HCT116 (cell line): ENCODE measurements at regions not wholly inside any gene's neighbourhood (a gene's known extent, or its start where the extent isn't known, plus 50 kb on each side); places are given as distances from the start of the nearest gene placed in this dataset.

Experiments used
- ATAC-seq: fragments of 200-7000 bp; cut with Tn5 transposase; 2 replicates; pipeline ENCODE4 v1.9.1; 2020; ENCODE audit warnings: mild to moderate bottlenecking, moderate library complexity
- BruUV-seq: library from RNA; stranded (reverse); fragments of 400-500 nt; replicated peaks from 2 replicates; lab custom pipeline; 2021; lab: Mats Ljungman, UMichigan
- CTCF ChIA-PET: fragments of 300-600 bp; sonication (Branson Sonifier 250); formaldehyde crosslinking; loops from one replicate; lab custom pipeline; 2021; ENCODE audit warnings: antibody characterized with exemption; lab: Charles Lee
- POLR2A ChIA-PET: fragments of 300-600, 350-600 bp; sonication (Branson Sonifier 250); formaldehyde crosslinking; loops from one replicate; lab custom pipeline; 2021; ENCODE audit warnings: antibody characterized with exemption; lab: Charles Lee
- RAD21 ChIA-PET, 2 experiments: fragments of 300-600 bp; sonication (Branson Sonifier 250); formaldehyde crosslinking; loops; one replicate each; lab custom pipeline; 2023; ENCODE audit warnings: low total read pairs in 2 of 2; ENCODE audit not compliant: uncharacterized antibody in 2 of 2, unreplicated experiment in 2 of 2, low non-redundant PET in 1 of 2; lab: Charles Lee
- DNase-seq: peaks from one replicate; pipeline ENCODE4 v3.0.0-alpha.2; 2010; ENCODE audit warnings: low read depth, low spot score
- H2AFZ ChIP-seq: fragments of 200-600 bp; shearing (Covaris generic), sonication (generic); 2 replicates; pipeline ENCODE4 v1.6.1; 2017; ENCODE audit warnings: low read depth, mixed run types, mixed read lengths, antibody characterized with exemption, low read length; ENCODE audit not compliant: poor library complexity, severe bottlenecking
- H3K27ac ChIP-seq: 2 replicates; pipeline ENCODE4 v1.5.1; 2012; ENCODE audit warnings: low read depth, low read length
- H3K27me3 ChIP-seq: fragments of 200-600 bp; sonication (generic); 2 replicates; pipeline ENCODE4 v1.6.1; 2016; ENCODE audit warnings: mixed run types, low read length, mixed read lengths; ENCODE audit not compliant: insufficient read depth
- H3K36me3 ChIP-seq, 2 experiments: fragments of 200-500 bp in 1 of 2; fragments of 200-600 bp in 1 of 2; sonication (Bioruptor generic) in 1 of 2; sonication (generic) in 1 of 2; 2 replicates each; pipeline versions ENCODE4 v1.5.1 to v1.6.1; 2014 to 2016; ENCODE audit warnings: low read length in 2 of 2, inconsistent platforms in 1 of 2, mixed read lengths in 1 of 2, mixed run types in 1 of 2; ENCODE audit not compliant: insufficient read depth in 2 of 2, control insufficient read depth in 1 of 2
- H3K4me1 ChIP-seq, 2 experiments: fragments of 200-600 bp in 1 of 2; sonication (generic) in 1 of 2; 2 replicates each; pipeline versions ENCODE4 v1.5.1 to v1.6.1; 2012 to 2017; ENCODE audit warnings: low read length in 2 of 2, inconsistent platforms in 1 of 2, mild to moderate bottlenecking in 1 of 2, mixed read lengths in 1 of 2, mixed run types in 1 of 2, moderate library complexity in 1 of 2; ENCODE audit not compliant: insufficient read depth in 2 of 2, control insufficient read depth in 1 of 2
- H3K4me2 ChIP-seq: fragments of 200-600 bp; sonication (generic); 2 replicates; pipeline ENCODE4 v1.6.1; 2017; ENCODE audit warnings: mixed run types, low read length, mixed read lengths
- H3K4me3 ChIP-seq, 2 experiments: fragments of 200-600 bp in 1 of 2; sonication (generic) in 1 of 2; replicated peaks in 1 of 2; 2 replicates each; pipeline ENCODE4 v1.5.1; 2011 to 2016; ENCODE audit warnings: low read length in 2 of 2, control low read depth in 1 of 2, low read depth in 1 of 2, mild to moderate bottlenecking in 1 of 2, mixed read lengths in 1 of 2, mixed run types in 1 of 2
- H3K79me2 ChIP-seq: fragments of 200-600 bp; sonication (generic); 2 replicates; pipeline ENCODE4 v1.6.1; 2017; ENCODE audit warnings: mild to moderate bottlenecking, mixed run types, low read length, moderate library complexity, mixed read lengths; ENCODE audit not compliant: insufficient read depth
- H3K9ac ChIP-seq: fragments of 200-600 bp; sonication (generic); 2 replicates; pipeline ENCODE4 v1.6.1; 2016; ENCODE audit warnings: low read length, mixed read lengths
- H3K9me2 ChIP-seq: fragments of 200-600 bp; sonication (generic), shearing (Covaris generic); 2 replicates; pipeline ENCODE4 v1.6.1; 2017; ENCODE audit warnings: mixed run types, mild to moderate bottlenecking, moderate library complexity; ENCODE audit not compliant: insufficient read depth
- H3K9me3 ChIP-seq, 2 experiments: fragments of 200-500 bp in 1 of 2; fragments of 200-600 bp in 1 of 2; sonication (Bioruptor generic) in 1 of 2; sonication (generic) in 1 of 2; 2 replicates each; pipeline ENCODE4 v1.6.1; 2014 to 2017; ENCODE audit warnings: low read length in 2 of 2, mixed read lengths in 2 of 2, inconsistent platforms in 1 of 2, low read depth in 1 of 2, mild to moderate bottlenecking in 1 of 2, mixed run types in 1 of 2, moderate library complexity in 1 of 2; ENCODE audit not compliant: control insufficient read depth in 1 of 2, insufficient read depth in 1 of 2
- H4K20me1 ChIP-seq: fragments of 200-600 bp; sonication (generic), shearing (Covaris generic); 2 replicates; pipeline ENCODE4 v1.6.1; 2017; ENCODE audit warnings: mixed run types, mild to moderate bottlenecking, moderate library complexity; ENCODE audit not compliant: insufficient read depth
- CEBPB ChIP-seq: IDR thresholded peaks from 2 replicates; pipeline ENCODE4 v1.6.1; 2012; ENCODE audit warnings: low read depth
- EGR1 ChIP-seq: IDR thresholded peaks from 2 replicates; pipeline ENCODE4 v1.6.1; 2012; ENCODE audit warnings: low read depth
- JUND ChIP-seq: IDR thresholded peaks from 2 replicates; pipeline ENCODE4 v1.6.1; 2012
- POLR2AphosphoS5 ChIP-seq: IDR thresholded peaks from 2 replicates; pipeline ENCODE4 v1.6.1; 2011; ENCODE audit warnings: mild to moderate bottlenecking, low read depth, low read length, moderate library complexity
- SIN3A ChIP-seq: IDR thresholded peaks from 2 replicates; pipeline ENCODE4 v1.6.1; 2012; ENCODE audit warnings: low read depth
- SP1 ChIP-seq: IDR thresholded peaks from 2 replicates; pipeline ENCODE4 v1.6.1; 2012; ENCODE audit warnings: low read depth
- TCF7L2 ChIP-seq: IDR thresholded peaks from 2 replicates; pipeline ENCODE4 v1.7.0; 2011; ENCODE audit warnings: borderline replicate concordance, inconsistent platforms; ENCODE audit not compliant: insufficient read depth, insufficient read length; ENCODE audit errors: extremely low read depth
- ZFX ChIP-seq: fragments of 450-650 bp; IDR thresholded peaks from 2 replicates; pipeline ENCODE4 v1.6.1; 2017
- ZNF274 ChIP-seq: fragments of 200-500 bp; sonication (Bioruptor generic); IDR thresholded peaks from 2 replicates; pipeline ENCODE4 v1.6.1; 2014; ENCODE audit warnings: mild to moderate bottlenecking, low read depth, low read length, inconsistent platforms
- intact Hi-C: fragments of 100-400 bp; cut with micrococcal nuclease; formaldehyde crosslinking; loops from 2 replicates; pipeline ENCODE4 v1.10.0; 2022
- TF ChIP-seq, protein P1 (sequence below): IDR thresholded peaks from 2 replicates; pipeline ENCODE4 v1.6.1; 2011; ENCODE audit warnings: mild to moderate bottlenecking, low read length, moderate library complexity; ENCODE audit not compliant: insufficient replicate concordance; ENCODE audit errors: extremely low read depth

GRCh38 chr1:148367596-148367995 is 115.5 kb downstream of the PPIAL4G start:
- H2AFZ ChIP-seq, result no peak overlapping the region
- intact Hi-C loops, result no loop called here
- H3K4me3 ChIP-seq, result no peak overlapping the region
- no peaks in the 10 kb centered on the region for H3K9me2 ChIP-seq
- no peaks in the 10 kb centered on the region for H3K27me3 ChIP-seq
- no peak for TF ChIP-seq POLR2AphosphoS5
- TF ChIP-seq CEBPB, result no peak
- TF ChIP-seq EGR1, result no peak
- no peak for TF ChIP-seq SIN3A
- no peak for TF ChIP-seq ZFX
- TF ChIP-seq, protein P1, sequence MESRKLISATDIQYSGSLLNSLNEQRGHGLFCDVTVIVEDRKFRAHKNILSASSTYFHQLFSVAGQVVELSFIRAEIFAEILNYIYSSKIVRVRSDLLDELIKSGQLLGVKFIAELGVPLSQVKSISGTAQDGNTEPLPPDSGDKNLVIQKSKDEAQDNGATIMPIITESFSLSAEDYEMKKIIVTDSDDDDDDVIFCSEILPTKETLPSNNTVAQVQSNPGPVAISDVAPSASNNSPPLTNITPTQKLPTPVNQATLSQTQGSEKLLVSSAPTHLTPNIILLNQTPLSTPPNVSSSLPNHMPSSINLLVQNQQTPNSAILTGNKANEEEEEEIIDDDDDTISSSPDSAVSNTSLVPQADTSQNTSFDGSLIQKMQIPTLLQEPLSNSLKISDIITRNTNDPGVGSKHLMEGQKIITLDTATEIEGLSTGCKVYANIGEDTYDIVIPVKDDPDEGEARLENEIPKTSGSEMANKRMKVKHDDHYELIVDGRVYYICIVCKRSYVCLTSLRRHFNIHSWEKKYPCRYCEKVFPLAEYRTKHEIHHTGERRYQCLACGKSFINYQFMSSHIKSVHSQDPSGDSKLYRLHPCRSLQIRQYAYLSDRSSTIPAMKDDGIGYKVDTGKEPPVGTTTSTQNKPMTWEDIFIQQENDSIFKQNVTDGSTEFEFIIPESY, result no peak
- no peak for TF ChIP-seq SP1
- TF ChIP-seq TCF7L2, result no peak
- no peak for TF ChIP-seq ZNF274
- TF ChIP-seq JUND, result no peak
- peaks cover 4 to 41% of the 10 kb centered on the region in 2 experiments for H3K4me1 ChIP-seq
- POLR2A ChIA-PET, result interaction anchor here (1.8 kb wide), 1 partner anchor 155 kb away, joined by 6 read pairs; no protein-coding TSS in a partner anchor
- H3K27ac ChIP-seq, result no peak overlapping the region
- ATAC-seq (no peak), DNase-seq (no peak)
- no peaks in the 10 kb centered on the region for H3K9me3 ChIP-seq
- CTCF ChIA-PET, result no interaction called here
- no TSS peak for BruUV-seq
- no peak overlapping the region for H3K9ac ChIP-seq
- no peaks in the 10 kb centered on the region for H4K20me1 ChIP-seq
- RAD21 ChIA-PET, result no interaction called here
- no peak overlapping the region for H3K4me2 ChIP-seq
- H3K36me3 ChIP-seq, result no peaks in the 10 kb centered on the region
- no peaks in the 10 kb centered on the region for H3K79me2 ChIP-seq
